ENCODE measurements at regions not wholly inside any gene's neighbourhood (a gene's known extent, or its start where the extent isn't known, plus 50 kb on each side); places are given as distances from the start of the nearest gene placed in this dataset.
"Not testable (repeated sequence)": the region's sequence is repeated elsewhere in the genome, so short reads cannot be mapped to it uniquely, and the experiment has no call there.

DNA sequence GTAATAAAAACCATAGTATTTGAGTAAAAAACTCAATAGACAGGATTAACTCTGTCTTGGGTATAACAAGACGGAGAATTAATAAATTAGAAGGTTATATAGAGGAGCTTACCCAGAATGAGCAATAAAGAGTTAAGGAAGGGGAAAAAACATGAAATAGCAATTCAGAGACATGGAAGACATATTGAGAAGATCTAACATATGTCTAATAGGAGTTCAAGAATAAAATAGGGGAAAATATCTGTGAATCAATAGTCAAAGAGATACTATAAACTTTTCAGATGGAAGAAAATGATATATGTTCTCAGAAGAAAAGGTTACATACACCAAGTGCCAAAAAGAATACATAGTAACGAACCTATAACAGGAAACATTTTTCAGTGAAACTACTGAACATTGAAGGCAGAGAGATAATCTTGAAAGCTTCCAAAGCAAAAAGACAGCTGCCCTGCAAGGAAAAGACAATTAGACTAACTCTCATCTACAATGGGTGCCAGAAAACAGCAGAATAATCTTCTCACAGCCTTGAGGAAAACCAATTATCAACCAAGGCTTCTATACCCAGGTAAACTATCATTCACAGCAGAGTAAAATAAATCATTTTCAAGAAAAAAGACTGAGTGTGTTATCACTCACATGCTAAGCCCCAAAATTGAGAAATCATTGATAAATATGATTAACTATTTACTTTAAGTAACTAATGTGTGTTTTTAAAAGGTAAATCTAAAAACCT lies 106.0 kb downstream of the ENC1 start:
- DNase-seq = no peak

DNA sequence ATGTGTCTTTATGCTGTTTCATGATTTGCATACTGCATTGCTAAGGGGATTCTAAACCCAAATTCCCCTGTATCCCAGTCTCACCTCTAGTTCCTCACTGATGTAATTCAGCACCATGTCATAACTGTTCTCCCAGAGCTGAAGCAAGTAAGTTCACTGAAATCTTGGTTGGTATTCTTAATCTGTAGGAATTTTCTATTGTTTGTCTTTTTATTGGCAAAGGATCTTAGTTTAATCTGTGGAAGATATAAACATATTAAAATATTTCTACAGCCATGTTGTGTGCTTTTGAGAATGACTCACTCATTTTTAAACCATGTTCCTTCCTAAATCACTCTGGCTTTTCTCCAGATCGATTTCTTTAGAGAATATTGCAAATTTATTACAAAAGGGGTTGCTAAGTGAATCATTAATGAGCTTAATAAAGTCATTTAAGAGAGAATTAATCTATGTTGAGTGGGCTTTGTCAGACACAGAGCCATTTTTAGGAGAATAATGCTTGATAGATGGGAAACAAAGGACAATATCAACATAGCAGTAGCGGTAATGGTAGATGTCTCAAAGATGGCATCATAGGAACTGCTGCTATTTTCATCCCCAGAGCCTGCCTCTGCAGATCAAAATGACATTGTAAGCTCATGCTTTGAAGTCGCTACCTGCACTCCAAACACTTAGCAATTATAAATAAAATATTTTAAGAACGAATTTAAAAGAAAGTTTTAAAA lies 110.0 kb downstream of the ENC1 start:
- no peak for DNase-seq

DNA sequence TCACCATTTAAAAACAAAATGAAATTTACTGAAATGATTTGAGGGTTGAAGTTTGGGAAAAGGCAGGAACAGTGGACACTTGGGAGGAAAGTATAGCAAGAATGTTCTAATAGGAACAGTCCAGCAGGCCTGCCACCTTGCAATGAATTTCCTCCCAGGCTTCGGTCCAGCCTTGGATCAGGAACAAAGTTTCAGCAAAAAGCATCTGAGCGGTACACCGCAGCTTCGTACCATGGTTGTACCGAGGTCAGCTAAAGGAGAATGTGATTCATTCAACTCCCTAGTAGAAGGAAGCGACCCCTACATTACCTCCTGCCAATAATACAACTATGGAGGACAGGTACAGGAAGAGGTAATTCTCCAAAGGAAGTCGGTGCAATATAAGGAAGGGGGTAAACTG lies 111.4 kb downstream of the ENC1 start:
- DNase-seq = no peak

DNA sequence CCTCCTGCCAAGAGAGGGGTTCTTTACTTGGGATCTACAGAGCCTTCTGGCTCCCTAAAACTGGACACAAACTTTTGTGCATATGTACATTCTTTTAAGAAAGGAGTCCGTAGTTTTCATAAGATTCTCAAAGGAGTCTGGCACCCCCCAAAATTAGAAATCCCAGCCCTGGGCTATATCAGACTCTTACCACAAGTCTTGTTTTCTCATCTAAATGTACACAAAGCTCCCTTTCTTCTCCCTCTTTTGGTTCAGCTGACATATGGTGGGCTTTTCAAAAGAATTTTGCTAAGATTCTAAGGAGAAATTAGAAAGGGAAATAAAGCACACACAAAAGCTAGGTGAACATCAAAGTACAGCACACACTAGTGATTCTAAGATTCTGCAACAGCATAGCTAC lies 114.4 kb downstream of the ENC1 start:
- DNase-seq = no peak

DNA sequence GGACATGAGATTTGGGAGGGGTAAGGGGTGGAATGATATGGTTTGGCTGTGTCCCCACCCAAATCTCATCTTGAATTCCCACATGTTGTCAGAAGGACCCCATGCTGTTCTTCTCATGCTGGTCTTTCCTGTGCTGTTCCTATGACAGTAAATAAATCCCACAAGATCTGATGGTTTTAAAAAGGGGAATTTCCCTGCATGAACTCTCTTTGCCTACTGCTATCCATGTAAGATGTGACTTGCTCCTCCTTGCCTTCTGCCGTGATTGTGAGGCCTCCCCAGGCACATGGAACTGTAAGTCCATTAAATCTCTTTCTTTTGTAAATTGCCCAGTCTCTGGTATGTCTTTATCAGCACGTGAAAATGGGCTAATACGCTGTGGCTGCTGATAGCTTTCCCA lies 115.8 kb downstream of the ENC1 start:
- not testable (repeated sequence) for DNase-seq

DNA sequence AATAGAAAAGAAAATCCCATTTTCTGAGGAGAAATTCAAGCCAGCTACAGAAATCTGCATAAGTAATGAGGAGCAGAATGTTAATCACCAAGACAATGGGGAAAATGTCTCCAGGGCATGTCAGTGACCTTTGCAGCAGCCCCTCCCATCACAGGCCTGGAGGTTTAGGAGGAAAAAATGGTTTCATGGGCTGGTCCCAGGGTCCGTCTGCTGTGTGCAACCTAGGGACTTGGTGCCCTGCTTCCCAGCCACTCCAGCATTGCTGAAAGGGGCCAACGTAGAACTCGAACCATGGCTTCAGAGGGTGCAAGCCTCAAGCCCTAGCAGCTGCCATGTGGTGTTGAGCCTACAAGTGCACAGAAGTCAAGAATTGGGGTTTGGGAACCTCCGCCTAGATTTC lies 116.8 kb downstream of the ENC1 start:
- DNase-seq = not testable (repeated sequence)

DNA sequence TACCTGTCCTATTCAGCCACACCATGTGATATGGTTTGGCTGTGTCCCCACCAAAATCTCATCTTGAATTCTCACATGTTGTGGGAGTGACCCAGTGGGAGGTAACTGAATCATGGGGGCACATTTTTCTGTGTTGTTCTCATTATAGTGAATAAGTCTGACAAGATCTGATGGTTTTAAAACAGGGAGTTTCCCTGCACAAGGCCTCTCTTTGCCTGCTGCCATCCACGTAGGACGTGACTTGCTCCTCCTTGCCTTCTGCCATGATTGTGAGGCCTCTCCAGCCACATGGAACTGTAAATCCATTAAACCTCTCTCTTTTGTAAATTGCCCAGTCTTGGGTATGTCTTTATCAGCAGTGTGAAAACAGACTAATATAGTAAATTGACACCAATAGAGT lies 117.7 kb downstream of the ENC1 start:
- DNase-seq = not testable (repeated sequence)

DNA sequence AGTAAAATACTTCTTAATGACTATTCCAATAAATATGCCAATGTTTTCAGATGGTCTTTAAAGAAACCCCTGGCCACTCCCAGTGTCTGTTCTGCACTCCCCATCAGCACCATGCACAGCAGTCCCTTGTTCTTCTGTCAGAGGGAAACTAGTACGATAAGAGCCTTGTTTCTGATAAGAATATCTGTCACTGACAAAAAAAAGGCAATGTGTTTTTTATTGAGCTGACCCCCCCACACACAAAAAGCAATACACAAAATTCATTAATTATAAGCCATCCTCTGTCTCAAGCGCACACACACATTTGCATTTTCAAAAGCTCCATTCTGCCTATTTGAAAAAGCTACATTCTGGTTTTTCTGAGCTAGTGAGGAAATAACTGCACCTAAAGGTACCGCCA lies 119.1 kb downstream of the ENC1 start:
- no peak for DNase-seq

DNA sequence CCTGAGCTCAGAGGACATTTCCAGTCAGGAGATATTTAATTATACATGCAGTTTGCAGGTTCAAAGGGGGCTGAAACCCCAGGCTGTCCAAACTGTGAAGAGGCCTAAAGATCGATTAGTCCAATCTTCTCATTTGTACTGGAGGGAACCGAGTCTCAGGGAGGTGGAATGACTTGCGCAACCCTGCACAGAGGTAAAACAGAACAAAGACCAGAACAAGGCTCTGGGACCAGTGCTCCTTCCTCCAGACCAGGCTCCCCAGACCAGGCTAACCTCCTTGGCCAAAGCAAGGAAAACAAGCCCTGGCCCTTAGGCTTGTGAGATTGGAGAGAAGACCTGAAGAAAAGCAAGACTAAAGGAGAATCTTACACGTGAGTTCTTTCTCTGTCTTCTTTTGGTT lies 120.8 kb downstream of the ENC1 start:
- no peak for DNase-seq

DNA sequence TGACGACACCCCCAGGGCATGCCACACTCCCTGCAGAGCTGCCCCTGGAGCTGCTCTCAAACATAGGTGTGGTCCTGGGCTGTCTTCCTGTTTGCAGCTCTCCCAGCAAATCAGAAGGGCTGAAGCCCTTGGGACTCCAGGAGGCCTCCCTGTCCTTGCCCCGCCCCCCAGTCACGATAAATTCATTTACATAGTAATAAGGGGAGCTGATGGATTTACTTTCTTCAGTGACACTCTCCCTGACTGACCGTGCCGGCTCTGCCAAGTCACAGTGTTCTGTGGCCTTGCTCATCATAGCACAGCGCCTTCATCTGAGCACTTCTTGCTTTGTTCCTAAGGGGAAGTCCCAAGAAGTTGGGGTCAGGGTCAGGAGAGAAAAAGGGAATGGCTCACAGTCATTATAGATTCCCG lies 121.4 kb downstream of the ENC1 start:
- peak; percentile 17 for DNase-seq

DNA sequence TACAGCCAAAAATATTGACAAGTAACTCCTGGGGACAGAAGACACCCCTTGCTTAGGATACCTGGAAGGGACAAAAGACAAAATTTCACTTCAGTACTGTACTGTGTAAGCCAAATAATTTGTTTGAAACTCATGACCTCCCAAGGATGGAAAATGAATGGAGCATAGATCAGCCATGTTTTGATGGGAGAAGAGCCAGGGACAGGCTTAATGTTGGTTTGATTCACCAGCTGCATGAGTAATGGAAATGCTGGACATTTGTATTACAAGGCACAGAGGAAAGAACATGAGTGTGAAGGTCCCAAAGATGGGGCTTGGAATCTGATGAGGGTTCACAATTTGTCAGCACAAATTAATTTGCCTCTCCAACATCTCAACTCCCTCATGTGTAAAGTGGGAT lies 122.8 kb downstream of the ENC1 start:
- peak; percentile 56 for DNase-seq

DNA sequence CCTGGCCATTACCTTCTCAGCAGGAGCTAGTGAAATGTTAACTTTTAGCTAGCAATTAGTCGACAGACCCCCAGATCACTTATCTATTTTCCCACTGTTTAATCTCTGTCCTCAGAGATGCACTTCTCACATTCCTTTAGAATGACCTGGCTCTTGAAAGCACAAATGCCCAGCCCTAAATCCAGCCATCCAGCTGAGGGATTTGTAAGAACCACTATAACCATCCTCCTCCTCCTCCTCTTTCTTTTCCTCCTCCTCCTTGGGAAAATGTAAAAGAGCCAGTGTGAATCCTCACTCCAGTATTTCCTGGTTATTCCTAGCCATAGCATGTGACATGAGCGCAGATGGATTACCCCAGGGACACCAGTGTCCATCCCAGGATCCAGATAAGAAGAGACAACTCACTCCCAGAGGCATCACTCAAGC lies 124.3 kb downstream of the ENC1 start:
- no peak for DNase-seq

DNA sequence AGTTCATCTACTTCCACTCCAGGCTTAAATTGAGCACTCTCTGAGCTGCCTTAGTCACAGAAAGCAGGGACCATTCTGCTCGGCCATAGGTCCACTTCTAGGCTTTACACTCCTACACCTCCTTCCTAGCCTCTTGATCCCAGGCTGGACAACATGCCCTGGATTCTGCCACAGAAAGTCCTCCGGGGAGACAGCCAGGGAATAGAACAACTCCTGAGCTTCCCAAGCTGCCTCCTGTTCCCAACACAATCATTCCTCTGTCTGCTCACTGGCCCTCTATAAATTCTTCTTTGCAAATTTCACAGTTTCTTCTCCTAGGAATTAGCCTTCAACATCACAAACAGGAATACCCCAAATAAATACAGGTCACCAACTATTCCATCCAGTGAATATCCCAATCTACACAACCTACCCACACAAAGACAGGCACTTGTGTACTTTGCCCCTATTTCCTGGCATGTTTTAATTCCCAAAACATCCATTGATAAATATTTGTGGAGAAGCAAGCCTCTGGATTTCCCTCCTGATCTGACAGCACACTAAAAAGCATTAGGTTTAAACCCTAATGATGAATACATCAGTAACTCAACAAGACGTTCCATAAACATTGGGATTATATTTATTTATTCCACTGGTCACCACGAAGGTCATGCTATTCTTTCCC lies 125.5 kb downstream of the ENC1 start:
- no peak for DNase-seq

DNA sequence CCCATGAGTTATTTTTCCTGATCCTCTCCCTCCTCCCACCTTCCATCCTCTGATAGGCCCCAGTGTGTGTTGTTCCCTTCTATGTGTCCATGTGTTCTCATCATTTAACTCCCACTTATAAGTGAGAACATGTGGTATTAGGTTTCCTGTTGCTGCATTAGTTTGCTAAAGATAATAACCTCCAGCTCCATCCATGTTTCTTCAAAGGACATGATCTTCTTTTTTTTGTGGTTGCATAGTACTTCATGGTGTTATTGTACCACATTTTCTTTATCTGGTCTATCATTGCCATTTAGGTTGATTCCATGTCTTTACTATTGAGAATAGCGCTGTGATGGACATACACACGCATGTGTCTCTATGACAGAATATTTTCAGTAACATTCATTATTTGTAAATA lies 128.8 kb downstream of the ENC1 start:
- DNase-seq = not testable (repeated sequence)

DNA sequence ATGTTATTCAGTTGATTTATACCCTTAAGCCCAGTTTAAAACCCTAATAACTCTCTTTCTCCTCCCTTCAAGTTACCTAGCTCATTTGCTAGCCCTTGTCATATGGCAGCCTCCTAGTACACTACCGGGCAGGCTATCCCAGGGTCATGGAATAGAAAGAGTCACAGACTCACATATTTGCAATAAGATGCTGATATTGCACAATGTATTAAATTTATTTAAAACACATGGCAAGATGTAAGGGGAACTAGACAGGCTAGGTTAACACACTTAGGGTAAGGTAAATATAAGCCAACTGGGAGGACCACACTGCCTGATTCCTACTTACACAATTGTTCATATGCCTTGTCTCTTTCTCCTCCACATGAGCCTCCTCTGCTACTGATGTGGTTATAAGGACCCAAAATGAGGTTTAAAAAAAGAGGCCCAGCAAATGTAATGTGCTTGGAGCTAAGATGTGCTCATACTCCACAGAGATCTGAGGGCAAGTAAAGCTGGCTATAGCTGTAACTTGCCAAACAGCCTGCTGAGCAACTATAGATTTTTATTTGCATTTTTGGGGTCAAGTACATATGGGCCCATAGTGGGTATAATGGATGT lies 130.0 kb downstream of the ENC1 start:
- no peak for DNase-seq

DNA sequence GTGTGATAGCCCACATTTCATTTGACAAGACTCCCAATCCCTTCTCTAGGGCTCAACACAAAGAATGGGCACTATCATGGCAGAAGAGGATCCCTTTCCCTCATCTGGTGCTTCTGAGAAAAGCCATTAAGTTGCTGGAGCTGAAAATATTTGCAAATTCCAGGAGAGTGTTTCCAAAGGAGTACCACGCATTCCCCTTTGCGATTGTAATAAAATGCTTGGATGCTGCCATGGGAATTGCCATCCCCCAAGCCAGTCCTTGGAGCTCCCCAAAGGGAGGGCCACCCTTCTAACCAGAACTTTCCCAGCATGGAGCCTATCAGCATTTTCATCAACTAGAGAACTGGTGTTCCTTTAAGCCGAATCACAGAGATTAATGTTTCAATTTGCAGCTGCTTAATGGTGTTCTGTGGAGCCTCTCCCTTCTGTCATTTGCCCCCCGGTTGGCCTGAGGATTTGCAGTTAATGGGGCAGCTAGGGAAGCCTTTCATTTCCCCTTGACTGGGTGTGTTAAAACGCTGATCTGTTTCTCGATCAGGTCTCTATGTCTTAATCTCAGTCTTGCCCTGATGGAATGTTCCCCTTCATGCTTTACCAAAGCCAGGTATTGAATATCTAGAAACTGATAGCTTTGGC lies 133.0 kb downstream of the ENC1 start:
- DNase-seq = no peak

DNA sequence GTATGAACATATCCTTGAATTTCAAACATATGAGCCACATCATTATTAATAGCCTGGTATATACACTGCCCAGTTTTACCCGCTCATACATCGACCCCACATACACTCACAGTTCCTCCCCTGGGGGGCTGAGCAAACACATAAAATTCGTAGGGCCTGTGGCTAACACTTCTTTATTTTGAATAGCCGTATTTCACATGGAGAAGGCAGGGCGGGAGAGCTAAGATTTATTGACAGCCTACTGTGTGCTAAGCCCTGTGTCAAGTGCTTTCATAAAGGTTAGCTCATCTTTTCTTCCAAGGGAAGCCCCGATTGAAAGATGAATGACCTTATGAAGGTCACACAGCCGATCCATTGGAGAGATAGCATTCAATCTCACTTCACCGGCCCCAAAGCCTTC lies 134.4 kb downstream of the ENC1 start:
- no peak for DNase-seq

DNA sequence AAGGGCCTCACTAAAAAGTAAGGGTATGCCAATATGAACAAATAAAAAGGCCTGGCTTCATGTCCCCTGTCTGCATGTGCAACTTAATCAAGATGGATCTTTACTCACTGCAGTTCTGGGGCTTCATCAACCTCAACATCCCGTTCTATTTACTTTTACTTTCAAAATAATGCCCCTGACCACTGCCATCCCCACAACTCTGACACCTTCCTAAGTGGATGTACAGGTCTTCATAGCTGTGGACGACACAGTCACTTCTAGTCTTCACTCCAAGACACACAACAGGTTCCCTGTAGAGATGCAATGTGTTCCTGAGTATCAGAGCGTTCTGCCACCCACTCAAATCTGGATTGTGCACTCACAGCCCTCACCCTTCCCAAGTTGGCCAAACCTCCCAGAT lies 136.1 kb downstream of the ENC1 start:
- no peak for DNase-seq

DNA sequence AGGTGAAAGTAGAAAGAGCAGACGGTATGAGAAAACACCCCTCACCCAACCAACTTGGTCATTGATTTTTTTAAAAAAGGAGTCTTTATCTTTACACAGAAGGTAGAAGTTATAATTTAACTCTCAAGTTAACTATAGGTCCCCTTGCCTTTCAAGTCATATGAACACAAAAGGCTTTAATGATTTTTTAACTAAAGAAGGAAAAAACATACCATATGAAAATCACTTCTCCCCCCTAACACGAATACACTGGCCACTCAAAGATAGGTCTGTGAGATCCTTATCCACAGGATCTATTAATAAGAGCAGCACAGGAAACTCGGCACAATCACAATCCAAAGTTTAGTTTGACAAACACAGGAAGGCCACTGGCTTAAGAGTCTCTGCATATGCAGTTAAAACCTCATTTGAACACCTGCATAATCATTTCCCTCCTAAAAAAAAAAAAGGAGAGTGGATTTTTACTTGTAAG lies 138.0 kb downstream of the ENC1 start:
- DNase-seq = peak; percentile 79

DNA sequence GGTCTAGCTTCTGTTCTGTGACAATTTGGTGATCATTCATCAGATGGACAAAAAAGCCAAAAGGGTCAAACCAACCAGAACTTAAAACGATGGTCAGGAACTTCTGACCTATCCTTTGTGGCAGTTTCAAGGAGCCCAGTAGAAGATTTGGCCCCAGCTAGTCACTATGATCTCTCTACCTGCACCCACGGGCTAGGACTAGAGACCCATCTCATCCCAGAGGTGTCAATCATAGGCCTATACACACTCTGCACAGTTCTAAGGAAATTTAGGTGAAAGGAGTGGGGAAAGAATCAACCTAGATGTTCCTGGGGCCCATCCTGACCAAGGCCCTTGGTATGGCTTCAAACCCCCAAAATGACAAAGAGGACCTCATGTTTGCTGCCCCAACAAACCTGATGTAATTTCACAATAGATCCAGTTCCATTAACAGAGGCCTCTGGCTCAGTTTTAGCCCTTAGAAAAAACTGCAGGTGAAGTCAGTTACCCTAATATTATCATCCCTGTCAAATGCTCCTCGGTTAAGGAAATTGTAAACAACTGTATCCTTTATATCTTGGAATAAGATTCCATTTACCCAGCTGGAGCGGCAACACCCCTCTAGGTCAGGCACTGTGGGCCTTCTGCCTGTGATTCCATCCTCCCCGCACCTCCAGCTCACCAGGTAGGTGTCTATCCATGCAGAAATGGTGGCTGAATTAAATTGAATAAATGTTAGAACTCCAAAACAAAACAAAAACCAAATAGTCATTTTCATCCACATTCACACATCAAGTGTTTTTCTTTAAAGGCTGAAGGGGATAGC lies 138.7 kb downstream of the ENC1 start:
- DNase-seq = peak; percentile 1

DNA sequence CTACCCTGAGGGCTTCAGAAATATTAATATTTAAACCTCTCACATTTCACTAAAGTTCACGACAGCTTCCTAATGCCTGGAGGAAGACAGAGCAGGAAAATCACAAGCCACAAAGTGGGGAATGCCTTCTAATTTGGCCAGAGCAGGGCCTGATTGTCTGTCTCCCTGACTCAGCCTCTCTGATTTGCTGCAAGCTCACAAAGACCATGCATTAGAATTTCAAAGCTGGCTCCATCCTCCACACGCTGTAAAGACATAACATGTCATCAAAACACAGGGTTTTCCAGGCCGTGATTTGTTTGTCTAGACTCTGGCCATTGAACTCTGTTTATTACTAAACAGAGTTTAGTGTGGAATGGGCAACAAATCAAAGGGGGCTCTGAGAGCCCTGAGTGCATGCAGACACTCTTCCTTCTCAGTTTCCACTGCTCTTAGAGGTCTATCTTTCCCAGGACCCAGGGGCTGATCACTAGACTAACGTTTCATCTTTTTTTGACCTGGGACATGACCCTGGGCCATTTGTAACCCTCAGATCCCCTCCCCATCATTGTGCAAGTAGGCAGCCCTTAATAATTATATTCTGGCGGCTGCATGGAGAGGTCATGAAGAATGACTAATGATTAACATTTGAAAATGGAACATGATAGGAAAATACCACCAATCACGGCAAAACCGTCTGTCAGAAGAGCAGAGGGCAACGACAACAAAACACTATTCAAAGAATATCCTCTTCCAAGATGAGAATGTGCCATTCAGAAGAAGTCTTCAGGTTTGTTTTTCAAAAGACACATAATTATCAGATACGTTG lies 140.2 kb downstream of the ENC1 start:
- peak; percentile 3 for DNase-seq
